ENCODE measurements at regions not wholly inside any gene's neighbourhood (a gene's known extent, or its start where the extent isn't known, plus 50 kb on each side); places are given as distances from the start of the nearest gene placed in this dataset.

DNA sequence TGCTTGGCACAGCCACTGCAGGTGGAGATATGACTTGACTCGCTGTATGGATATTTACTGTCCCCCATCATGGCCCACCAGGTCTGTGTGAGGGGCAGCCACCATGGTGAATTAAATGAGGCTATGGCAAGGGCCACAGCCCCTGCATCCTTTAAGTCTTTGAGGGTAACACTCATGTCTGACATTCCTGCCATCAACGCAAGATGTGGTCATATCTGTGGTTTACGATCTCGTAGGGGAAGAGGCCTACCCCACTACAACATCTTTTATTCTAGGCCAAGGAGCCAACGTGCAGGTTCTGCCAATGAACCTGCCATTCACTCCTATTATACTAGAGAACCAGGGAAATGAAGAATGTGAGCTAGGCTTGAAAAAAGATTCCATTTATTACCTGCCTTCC is 381.6 kb upstream of the ID2 start (continued):
- TF ChIP-seq, protein P1, sequence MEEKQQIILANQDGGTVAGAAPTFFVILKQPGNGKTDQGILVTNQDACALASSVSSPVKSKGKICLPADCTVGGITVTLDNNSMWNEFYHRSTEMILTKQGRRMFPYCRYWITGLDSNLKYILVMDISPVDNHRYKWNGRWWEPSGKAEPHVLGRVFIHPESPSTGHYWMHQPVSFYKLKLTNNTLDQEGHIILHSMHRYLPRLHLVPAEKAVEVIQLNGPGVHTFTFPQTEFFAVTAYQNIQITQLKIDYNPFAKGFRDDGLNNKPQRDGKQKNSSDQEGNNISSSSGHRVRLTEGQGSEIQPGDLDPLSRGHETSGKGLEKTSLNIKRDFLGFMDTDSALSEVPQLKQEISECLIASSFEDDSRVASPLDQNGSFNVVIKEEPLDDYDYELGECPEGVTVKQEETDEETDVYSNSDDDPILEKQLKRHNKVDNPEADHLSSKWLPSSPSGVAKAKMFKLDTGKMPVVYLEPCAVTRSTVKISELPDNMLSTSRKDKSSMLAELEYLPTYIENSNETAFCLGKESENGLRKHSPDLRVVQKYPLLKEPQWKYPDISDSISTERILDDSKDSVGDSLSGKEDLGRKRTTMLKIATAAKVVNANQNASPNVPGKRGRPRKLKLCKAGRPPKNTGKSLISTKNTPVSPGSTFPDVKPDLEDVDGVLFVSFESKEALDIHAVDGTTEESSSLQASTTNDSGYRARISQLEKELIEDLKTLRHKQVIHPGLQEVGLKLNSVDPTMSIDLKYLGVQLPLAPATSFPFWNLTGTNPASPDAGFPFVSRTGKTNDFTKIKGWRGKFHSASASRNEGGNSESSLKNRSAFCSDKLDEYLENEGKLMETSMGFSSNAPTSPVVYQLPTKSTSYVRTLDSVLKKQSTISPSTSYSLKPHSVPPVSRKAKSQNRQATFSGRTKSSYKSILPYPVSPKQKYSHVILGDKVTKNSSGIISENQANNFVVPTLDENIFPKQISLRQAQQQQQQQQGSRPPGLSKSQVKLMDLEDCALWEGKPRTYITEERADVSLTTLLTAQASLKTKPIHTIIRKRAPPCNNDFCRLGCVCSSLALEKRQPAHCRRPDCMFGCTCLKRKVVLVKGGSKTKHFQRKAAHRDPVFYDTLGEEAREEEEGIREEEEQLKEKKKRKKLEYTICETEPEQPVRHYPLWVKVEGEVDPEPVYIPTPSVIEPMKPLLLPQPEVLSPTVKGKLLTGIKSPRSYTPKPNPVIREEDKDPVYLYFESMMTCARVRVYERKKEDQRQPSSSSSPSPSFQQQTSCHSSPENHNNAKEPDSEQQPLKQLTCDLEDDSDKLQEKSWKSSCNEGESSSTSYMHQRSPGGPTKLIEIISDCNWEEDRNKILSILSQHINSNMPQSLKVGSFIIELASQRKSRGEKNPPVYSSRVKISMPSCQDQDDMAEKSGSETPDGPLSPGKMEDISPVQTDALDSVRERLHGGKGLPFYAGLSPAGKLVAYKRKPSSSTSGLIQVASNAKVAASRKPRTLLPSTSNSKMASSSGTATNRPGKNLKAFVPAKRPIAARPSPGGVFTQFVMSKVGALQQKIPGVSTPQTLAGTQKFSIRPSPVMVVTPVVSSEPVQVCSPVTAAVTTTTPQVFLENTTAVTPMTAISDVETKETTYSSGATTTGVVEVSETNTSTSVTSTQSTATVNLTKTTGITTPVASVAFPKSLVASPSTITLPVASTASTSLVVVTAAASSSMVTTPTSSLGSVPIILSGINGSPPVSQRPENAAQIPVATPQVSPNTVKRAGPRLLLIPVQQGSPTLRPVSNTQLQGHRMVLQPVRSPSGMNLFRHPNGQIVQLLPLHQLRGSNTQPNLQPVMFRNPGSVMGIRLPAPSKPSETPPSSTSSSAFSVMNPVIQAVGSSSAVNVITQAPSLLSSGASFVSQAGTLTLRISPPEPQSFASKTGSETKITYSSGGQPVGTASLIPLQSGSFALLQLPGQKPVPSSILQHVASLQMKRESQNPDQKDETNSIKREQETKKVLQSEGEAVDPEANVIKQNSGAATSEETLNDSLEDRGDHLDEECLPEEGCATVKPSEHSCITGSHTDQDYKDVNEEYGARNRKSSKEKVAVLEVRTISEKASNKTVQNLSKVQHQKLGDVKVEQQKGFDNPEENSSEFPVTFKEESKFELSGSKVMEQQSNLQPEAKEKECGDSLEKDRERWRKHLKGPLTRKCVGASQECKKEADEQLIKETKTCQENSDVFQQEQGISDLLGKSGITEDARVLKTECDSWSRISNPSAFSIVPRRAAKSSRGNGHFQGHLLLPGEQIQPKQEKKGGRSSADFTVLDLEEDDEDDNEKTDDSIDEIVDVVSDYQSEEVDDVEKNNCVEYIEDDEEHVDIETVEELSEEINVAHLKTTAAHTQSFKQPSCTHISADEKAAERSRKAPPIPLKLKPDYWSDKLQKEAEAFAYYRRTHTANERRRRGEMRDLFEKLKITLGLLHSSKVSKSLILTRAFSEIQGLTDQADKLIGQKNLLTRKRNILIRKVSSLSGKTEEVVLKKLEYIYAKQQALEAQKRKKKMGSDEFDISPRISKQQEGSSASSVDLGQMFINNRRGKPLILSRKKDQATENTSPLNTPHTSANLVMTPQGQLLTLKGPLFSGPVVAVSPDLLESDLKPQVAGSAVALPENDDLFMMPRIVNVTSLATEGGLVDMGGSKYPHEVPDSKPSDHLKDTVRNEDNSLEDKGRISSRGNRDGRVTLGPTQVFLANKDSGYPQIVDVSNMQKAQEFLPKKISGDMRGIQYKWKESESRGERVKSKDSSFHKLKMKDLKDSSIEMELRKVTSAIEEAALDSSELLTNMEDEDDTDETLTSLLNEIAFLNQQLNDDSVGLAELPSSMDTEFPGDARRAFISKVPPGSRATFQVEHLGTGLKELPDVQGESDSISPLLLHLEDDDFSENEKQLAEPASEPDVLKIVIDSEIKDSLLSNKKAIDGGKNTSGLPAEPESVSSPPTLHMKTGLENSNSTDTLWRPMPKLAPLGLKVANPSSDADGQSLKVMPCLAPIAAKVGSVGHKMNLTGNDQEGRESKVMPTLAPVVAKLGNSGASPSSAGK (IDR thresholded peaks at IDR 0.05) = no peak
- TF ChIP-seq MIER1 (IDR thresholded peaks at IDR 0.05; ENCODE audit: low read depth) (no peak), TGIF2 (CRISPR knock-in tag; IDR thresholded peaks at IDR 0.05) (no peak), YBX1 (IDR thresholded peaks at IDR 0.05) (no peak), HDAC2 (IDR thresholded peaks at IDR 0.05) (no peak), ZNF316 (IDR thresholded peaks at IDR 0.05) (no peak), MECOM (CRISPR knock-in tag; IDR thresholded peaks at IDR 0.05) (no peak), KDM2B (CRISPR knock-in tag; IDR thresholded peaks at IDR 0.05) (no peak), ZNF239 (CRISPR knock-in tag; IDR thresholded peaks at IDR 0.05) (no peak), MAFK (IDR thresholded peaks at IDR 0.05; ENCODE audit: low read length) (no peak)
- TF ChIP-seq, protein P2, sequence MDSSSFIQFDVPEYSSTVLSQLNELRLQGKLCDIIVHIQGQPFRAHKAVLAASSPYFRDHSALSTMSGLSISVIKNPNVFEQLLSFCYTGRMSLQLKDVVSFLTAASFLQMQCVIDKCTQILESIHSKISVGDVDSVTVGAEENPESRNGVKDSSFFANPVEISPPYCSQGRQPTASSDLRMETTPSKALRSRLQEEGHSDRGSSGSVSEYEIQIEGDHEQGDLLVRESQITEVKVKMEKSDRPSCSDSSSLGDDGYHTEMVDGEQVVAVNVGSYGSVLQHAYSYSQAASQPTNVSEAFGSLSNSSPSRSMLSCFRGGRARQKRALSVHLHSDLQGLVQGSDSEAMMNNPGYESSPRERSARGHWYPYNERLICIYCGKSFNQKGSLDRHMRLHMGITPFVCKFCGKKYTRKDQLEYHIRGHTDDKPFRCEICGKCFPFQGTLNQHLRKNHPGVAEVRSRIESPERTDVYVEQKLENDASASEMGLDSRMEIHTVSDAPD (CRISPR knock-in tag; IDR thresholded peaks at IDR 0.05) = no peak
- TF ChIP-seq, protein P3, sequence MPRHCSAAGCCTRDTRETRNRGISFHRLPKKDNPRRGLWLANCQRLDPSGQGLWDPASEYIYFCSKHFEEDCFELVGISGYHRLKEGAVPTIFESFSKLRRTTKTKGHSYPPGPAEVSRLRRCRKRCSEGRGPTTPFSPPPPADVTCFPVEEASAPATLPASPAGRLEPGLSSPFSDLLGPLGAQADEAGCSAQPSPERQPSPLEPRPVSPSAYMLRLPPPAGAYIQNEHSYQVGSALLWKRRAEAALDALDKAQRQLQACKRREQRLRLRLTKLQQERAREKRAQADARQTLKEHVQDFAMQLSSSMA (CRISPR knock-in tag; IDR thresholded peaks at IDR 0.05) = no peak

All from K562 (cell line).